ENCODE measurements at regions not wholly inside any gene's neighbourhood (a gene's known extent, or its start where the extent isn't known, plus 50 kb on each side); places are given as distances from the start of the nearest gene placed in this dataset.

- TF ChIP-seq CTCF (IDR thresholded peaks at IDR 0.05) (no peak), EZH2 (IDR thresholded peaks at IDR 0.05) (no peak), EZH2phosphoT487 (IDR thresholded peaks at IDR 0.05) (no peak)
Observed at GRCh38 chr20:47445291-47445690, 56.4 kb upstream of the NCOA3 start.

Measured in neural progenitor cell (in vitro differentiated cells).